Heart left ventricle (tissue), 16 donors: ENCODE measurements at regions not wholly inside any gene's neighbourhood (a gene's known extent, or its start where the extent isn't known, plus 50 kb on each side); places are given as distances from the start of the nearest gene placed in this dataset.

Experiments
- ATAC-seq, 4 donors: fragments of 200-7000 bp; cut with Tn5 transposase; one replicate each; pipeline ENCODE4 v1.9.1; 2020 to 2022; ENCODE audit warnings: moderate library complexity in 4 of 4, mild to moderate bottlenecking in 3 of 4, moderate number of reproducible peaks in 1 of 4
- DNase-seq, 5 donors: peaks; one replicate each; pipeline ENCODE4 v3.0.0-alpha.2; 2020
- H3K27ac ChIP-seq, 12 donors: fragments of 200-600 bp; sonication (generic) in 4 of 12; one replicate each; pipeline versions ENCODE4 v1.5.0 to v1.8.0; 2016 to 2022; ENCODE audit warnings: mild to moderate bottlenecking in 2 of 12
- H3K27me3 ChIP-seq, 9 donors: fragments of 200-600 bp; sonication (generic) in 2 of 9; one replicate each; pipeline versions ENCODE4 v1.5.1 to v1.8.0; 2016 to 2022; ENCODE audit warnings: mild to moderate bottlenecking in 3 of 9
- H3K36me3 ChIP-seq, 9 donors: fragments of 200-600 bp; sonication (generic) in 2 of 9; one replicate each; pipeline versions ENCODE4 v1.5.0 to v1.8.0; 2018 to 2022; ENCODE audit warnings: mild to moderate bottlenecking in 2 of 9
- H3K4me1 ChIP-seq, 12 donors: fragments of 200-600 bp; sonication (generic) in 4 of 12; one replicate each; pipeline versions ENCODE4 v1.5.0 to v1.8.0; 2016 to 2022; ENCODE audit warnings: mild to moderate bottlenecking in 3 of 12
- H3K4me3 ChIP-seq, 12 donors: fragments of 200-600 bp; sonication (generic) in 4 of 12; one replicate each; pipeline versions ENCODE4 v1.5.0 to v1.8.0; 2017 to 2022; ENCODE audit warnings: mild to moderate bottlenecking in 9 of 12, moderate library complexity in 4 of 12
- H3K9me3 ChIP-seq, 12 donors: fragments of 200-600 bp; sonication (generic) in 4 of 12; one replicate each; pipeline versions ENCODE4 v1.5.0 to v1.8.0; 2016 to 2022; ENCODE audit warnings: mild to moderate bottlenecking in 1 of 12
- POLR2A ChIP-seq, 2 donors: fragments of 450-650 bp; IDR thresholded peaks; one replicate each; pipeline ENCODE4 v1.6.1; 2017; ENCODE audit warnings: antibody characterized with exemption in 2 of 2, mild to moderate bottlenecking in 2 of 2, moderate library complexity in 2 of 2
- WGBS, 4 donors: extraction: QIAGEN DNeasy Blood & Tissue Kit in 2 of 4; methylation state at CpG; one replicate each; pipeline versions ENCODE4 v1.1.5 to v1.1.7; 2013 to 2018; 5-methylcytosine and 5-hydroxymethylcytosine counted together
- intact Hi-C, 10 donors: fragments of 100-400 bp; cut with DNase I; formaldehyde crosslinking; loops; one replicate each; pipeline versions ENCODE4 v1.11.1 to v1.14.2; 2022
- TF ChIP-seq, protein P1 (sequence below), 12 donors: fragments of 200-600 bp; sonication (generic) in 4 of 12; IDR thresholded peaks; one replicate each; pipeline versions ENCODE4 v1.5.0 to v1.8.0; 2018 to 2022; ENCODE audit warnings: antibody characterized with exemption in 12 of 12, mild to moderate bottlenecking in 5 of 12
- donor health status: ischemic (EF 13 %, LVEDD 7.1; RV severe dilation, severe dysfunction).
- donor health status: healthy with polysubstance abuse.
- donor health status: DM: no; HTN: yes; CAD: no.
- donor health status: DM: no; HTN: no; CAD: no.
- donor health status: ischemic (EF 25% LVEDD 6.9; RV normal size, moderate dysfunction).
- donor health status: ischemic (EF 25% LVEDD 5.7; RV mildly dilated, moderate dysfunction).
- donor health status: healthy.
- donor health status: DM: yes; HTN: yes; CAD: no.
- donor health status: ischemic (EF 35%, LVEDD 5.7; RV mildly dilated, moderate dysfunction).
- donor health status: nonischemic (EF 11% LVEDD 7.7; RV severe dilation, severe dysfunction).
- donor health status: DM: yes; HTN: yes; CAD: no.
- donor health status: PGD.
- donor health status: ischemic (EF 29% LVEDD 5.4; RV normal size, mild dysfunction).
- donor health status: nonischemic (EF 23%, LVEDD 6.1; RV moderate dilation, normal function).

DNA sequence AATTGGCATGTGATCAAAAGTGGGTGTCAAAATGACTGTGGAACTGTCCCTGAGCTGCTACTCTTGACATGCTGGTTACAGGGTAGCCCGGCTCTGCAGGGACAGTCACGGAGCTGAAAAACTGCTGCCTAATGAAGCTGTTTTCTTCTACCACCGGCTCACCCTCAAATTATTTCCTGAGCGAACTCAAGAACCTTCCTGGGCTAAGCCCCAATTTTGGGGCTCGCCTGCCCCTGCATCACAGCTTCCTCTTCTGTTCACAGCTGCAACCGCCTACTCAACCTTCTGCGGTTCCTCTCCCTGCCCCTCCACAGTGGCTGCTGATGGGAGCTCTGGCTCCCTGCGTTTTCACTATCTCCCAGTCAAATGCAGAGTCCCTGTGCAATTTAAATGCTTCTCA is 110.8 kb upstream of the MLN start:
- DNase-seq (peak in 3 of 5 donors; percentile 28 to 62 (median 38)), ATAC-seq (peak in 2 of 4 donors; percentile 42 to 64)
- WGBS, 4 donors = 58 to 72% (median 64%) methylated on average over 8 of the region's 8 CpGs
- H3K4me1 ChIP-seq = peaks cover 0 to 17% (median 0%) of the 10 kb centered on the region in 12 donors
- no peaks in the 10 kb centered on the region for H3K36me3 ChIP-seq
- H3K9me3 ChIP-seq = no peaks in the 10 kb centered on the region
- peaks cover 0 to 16% (median 0%) of the 10 kb centered on the region in 9 donors for H3K27me3 ChIP-seq
- H3K27ac ChIP-seq = peak overlapping the region in 1 of 12 donors; percentile 49
- intact Hi-C loops = no loop called here
- H3K4me3 ChIP-seq = no peak overlapping the region
- TF ChIP-seq, protein P1, sequence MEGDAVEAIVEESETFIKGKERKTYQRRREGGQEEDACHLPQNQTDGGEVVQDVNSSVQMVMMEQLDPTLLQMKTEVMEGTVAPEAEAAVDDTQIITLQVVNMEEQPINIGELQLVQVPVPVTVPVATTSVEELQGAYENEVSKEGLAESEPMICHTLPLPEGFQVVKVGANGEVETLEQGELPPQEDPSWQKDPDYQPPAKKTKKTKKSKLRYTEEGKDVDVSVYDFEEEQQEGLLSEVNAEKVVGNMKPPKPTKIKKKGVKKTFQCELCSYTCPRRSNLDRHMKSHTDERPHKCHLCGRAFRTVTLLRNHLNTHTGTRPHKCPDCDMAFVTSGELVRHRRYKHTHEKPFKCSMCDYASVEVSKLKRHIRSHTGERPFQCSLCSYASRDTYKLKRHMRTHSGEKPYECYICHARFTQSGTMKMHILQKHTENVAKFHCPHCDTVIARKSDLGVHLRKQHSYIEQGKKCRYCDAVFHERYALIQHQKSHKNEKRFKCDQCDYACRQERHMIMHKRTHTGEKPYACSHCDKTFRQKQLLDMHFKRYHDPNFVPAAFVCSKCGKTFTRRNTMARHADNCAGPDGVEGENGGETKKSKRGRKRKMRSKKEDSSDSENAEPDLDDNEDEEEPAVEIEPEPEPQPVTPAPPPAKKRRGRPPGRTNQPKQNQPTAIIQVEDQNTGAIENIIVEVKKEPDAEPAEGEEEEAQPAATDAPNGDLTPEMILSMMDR (IDR thresholded peaks at IDR 0.05) = no peak
- no peak for TF ChIP-seq POLR2A (IDR thresholded peaks at IDR 0.05)

GRCh38 chr6:33912195-33912594 is 108.4 kb upstream of the MLN start:
- H3K4me3 ChIP-seq = no peak overlapping the region
- H3K4me1 ChIP-seq = peaks cover 0 to 17% (median 0%) of the 10 kb centered on the region in 12 donors
- H3K27me3 ChIP-seq = peaks cover 0 to 6% (median 0%) of the 10 kb centered on the region in 9 donors
- intact Hi-C loops = no loop called here
- peak in 1 of 5 donors; percentile 14 for DNase-seq
- 55 to 92% (median 64%) methylated on average over 1 of the region's 1 CpG for WGBS, 4 donors
- no peak overlapping the region for H3K27ac ChIP-seq
- no peak for TF ChIP-seq POLR2A (IDR thresholded peaks at IDR 0.05)
- TF ChIP-seq, protein P1 (IDR thresholded peaks at IDR 0.05) = no peak
- no peaks in the 10 kb centered on the region for H3K9me3 ChIP-seq
- no peaks in the 10 kb centered on the region for H3K36me3 ChIP-seq
- no peak for ATAC-seq

GRCh38 chr6:33911488-33911887 is 107.7 kb upstream of the MLN start:
- ATAC-seq = no peak
- intact Hi-C loops = no loop called here
- no peak for DNase-seq
- H3K27me3 ChIP-seq = peaks cover 0 to 6% (median 0%) of the 10 kb centered on the region in 9 donors
- H3K9me3 ChIP-seq = no peaks in the 10 kb centered on the region
- no peak overlapping the region for H3K27ac ChIP-seq
- no peaks in the 10 kb centered on the region for H3K36me3 ChIP-seq
- peaks cover 0 to 17% (median 0%) of the 10 kb centered on the region in 12 donors for H3K4me1 ChIP-seq
- whole genome bisulfite sequencing, 4 donors = 81 to 92% (median 83%) methylated on average over 6 of the region's 6 CpGs
- H3K4me3 ChIP-seq = no peak overlapping the region
- no peak for TF ChIP-seq POLR2A (IDR thresholded peaks at IDR 0.05)
- TF ChIP-seq, protein P1 (IDR thresholded peaks at IDR 0.05) = no peak

- ATAC-seq = no peak
- intact Hi-C loops = no loop called here
- TF ChIP-seq, protein P1 (IDR thresholded peaks at IDR 0.05) = no peak
- no peak for TF ChIP-seq POLR2A (IDR thresholded peaks at IDR 0.05)
- Histone ChIP-seq H3K9me3 (no peaks in the 10 kb centered on the region), H3K27me3 (peaks cover 0 to 6% (median 0%) of the 10 kb centered on the region in 9 donors), H3K4me3 (no peak overlapping the region), H3K27ac (no peak overlapping the region), H3K36me3 (no peaks in the 10 kb centered on the region), H3K4me1 (peaks cover 0 to 22% (median 0%) of the 10 kb centered on the region in 12 donors)
- peak in 1 of 5 donors; percentile 34 for DNase-seq
- WGBS, 4 donors = 81 to 91% (median 86%) methylated on average over 5 of the region's 5 CpGs
These were observed 106.8 kb upstream of the MLN start for GRCh38 chr6:33910594-33910993.
